Keratinocyte (primary cell): ENCODE measurements at regions not wholly inside any gene's neighbourhood (a gene's known extent, or its start where the extent isn't known, plus 50 kb on each side); places are given as distances from the start of the nearest gene placed in this dataset.

ENCODE experiments used
- DNase-seq: peaks from one replicate; pipeline ENCODE4 v3.0.0-alpha.2; 2011; ENCODE audit warnings: low read depth, missing footprints, low spot score
- FAIRE-seq: peaks from 2 replicates; lab custom pipeline; 2011; peaks lifted over from hg19 to GRCh38; lab: Jason Lieb, UNC
- H2AFZ ChIP-seq: 2 replicates; pipeline ENCODE4 v1.6.0; 2012; ENCODE audit warnings: low read length, control low read depth, inconsistent platforms; ENCODE audit not compliant: control insufficient read depth
- H3K27ac ChIP-seq: 2 replicates; pipeline ENCODE4 v1.5.1; 2011; ENCODE audit warnings: low read length; ENCODE audit not compliant: control insufficient read depth, insufficient read depth
- H3K27me3 ChIP-seq: 3 replicates; pipeline ENCODE4 v1.6.0; 2011; ENCODE audit warnings: low read length; ENCODE audit not compliant: control insufficient read depth, insufficient read depth; ENCODE audit errors: extremely low read depth
- H3K36me3 ChIP-seq, 2 experiments: 2 replicates in 1 of 2; 3 replicates in 1 of 2; pipeline ENCODE4 v1.5.1; 2011; ENCODE audit warnings: low read length in 2 of 2, mild to moderate bottlenecking in 1 of 2; ENCODE audit not compliant: control insufficient read depth in 2 of 2, insufficient read depth in 2 of 2; ENCODE audit errors: extremely low read depth in 1 of 2
- H3K4me1 ChIP-seq: 3 replicates; pipeline ENCODE4 v1.5.1; 2011; ENCODE audit warnings: low read length; ENCODE audit not compliant: control insufficient read depth, insufficient read depth; ENCODE audit errors: extremely low read depth
- H3K4me2 ChIP-seq: 3 replicates; pipeline ENCODE4 v1.6.0; 2011; ENCODE audit warnings: low read depth, low read length; ENCODE audit not compliant: control insufficient read depth, insufficient read depth; ENCODE audit errors: extremely low read depth
- H3K4me3 ChIP-seq, 3 experiments: fragments of 200-600 bp in 1 of 3; sonication (generic) in 1 of 3; 2 replicates in 2 of 3; 3 replicates in 1 of 3; pipeline ENCODE4 v1.5.1; 2011 to 2016; ENCODE audit warnings: low read length in 3 of 3, mild to moderate bottlenecking in 3 of 3, control low read depth in 2 of 3, inconsistent platforms in 1 of 3, low read depth in 1 of 3, mixed read lengths in 1 of 3, mixed run types in 1 of 3, moderate library complexity in 1 of 3; ENCODE audit not compliant: control insufficient read depth in 2 of 3, insufficient read depth in 2 of 3; ENCODE audit errors: extremely low read depth in 1 of 3
- H3K79me2 ChIP-seq: 2 replicates; pipeline ENCODE4 v1.6.0; 2012; ENCODE audit warnings: low read length; ENCODE audit not compliant: control insufficient read depth, insufficient read depth
- H3K9ac ChIP-seq: 3 replicates; pipeline ENCODE4 v1.6.0; 2011; ENCODE audit warnings: low read length; ENCODE audit not compliant: control insufficient read depth, insufficient read depth; ENCODE audit errors: extremely low read depth
- H3K9me1 ChIP-seq: 3 replicates; pipeline ENCODE4 v1.6.0; 2011; ENCODE audit warnings: low read length; ENCODE audit not compliant: control insufficient read depth, insufficient read depth; ENCODE audit errors: extremely low read depth
- H3K9me3 ChIP-seq: 2 replicates; pipeline ENCODE4 v1.5.1; 2012; ENCODE audit warnings: low read depth, low read length; ENCODE audit not compliant: control insufficient read depth
- H4K20me1 ChIP-seq: 3 replicates; pipeline ENCODE4 v1.6.0; 2011; ENCODE audit warnings: low read length; ENCODE audit not compliant: control insufficient read depth, insufficient read depth; ENCODE audit errors: extremely low read depth
- EZH2 ChIP-seq: IDR thresholded peaks from one replicate; pipeline ENCODE4 v1.6.1; 2012; ENCODE audit warnings: inconsistent platforms, mild to moderate bottlenecking, low read length, moderate library complexity
- dilution Hi-C: fragments of 300-500 bp; cut with MboI; formaldehyde crosslinking; loops from one replicate; pipeline ENCODE4 v1.7.0; 2020; ENCODE audit warnings: low sequenced_read_pairs; ENCODE audit not compliant: extremely low pct_ligation_motif_present
- TF ChIP-seq, protein P1 (sequence below), 3 experiments: IDR thresholded peaks in 1 of 3; conservative IDR thresholded peaks in 1 of 3; optimal IDR thresholded peaks in 1 of 3; 2 replicates in 2 of 3; 3 replicates in 1 of 3; pipeline versions ENCODE3 to v1.5.1; 2011; ENCODE audit warnings: low read length in 3 of 3, mild to moderate bottlenecking in 3 of 3, moderate library complexity in 2 of 3, control low read depth in 1 of 3, inconsistent platforms in 1 of 3; ENCODE audit not compliant: insufficient read depth in 2 of 3; ENCODE audit errors: extremely low read depth in 1 of 3

DNA sequence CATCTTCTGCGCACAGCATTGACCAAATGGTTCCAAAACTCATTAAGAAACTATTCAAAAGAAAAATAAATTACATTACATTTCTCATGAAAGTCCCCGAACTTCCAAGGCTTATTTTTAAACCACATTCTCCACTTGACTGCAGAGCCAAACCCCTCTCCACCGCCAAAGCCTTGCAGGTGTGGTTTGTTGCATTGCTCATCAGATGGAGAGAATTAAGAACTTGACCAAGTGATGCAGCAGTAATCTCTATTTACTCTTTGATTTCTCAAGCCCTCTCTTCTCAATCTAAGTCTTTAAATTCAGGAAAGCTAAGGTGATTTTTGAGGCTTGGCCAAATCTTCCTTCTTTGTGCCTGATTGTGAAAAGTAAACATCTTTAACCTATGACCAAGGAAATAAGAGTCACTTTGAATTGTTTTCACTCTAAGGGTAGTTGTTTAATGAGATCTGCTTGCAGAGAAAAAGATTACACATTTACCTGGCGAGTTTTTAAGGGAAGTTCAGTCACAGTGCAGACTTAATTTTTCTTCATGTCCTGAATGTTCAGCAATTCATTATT, 290.5 kb upstream of the ITGA1 start:
- H3K27me3 ChIP-seq = no peaks in the 10 kb centered on the region
- no peaks in the 10 kb centered on the region for H4K20me1 ChIP-seq
- FAIRE-seq = no peak
- H3K9ac ChIP-seq = no peak overlapping the region
- H3K4me1 ChIP-seq = no peaks in the 10 kb centered on the region
- no peaks in the 10 kb centered on the region for H3K36me3 ChIP-seq
- dilution Hi-C loops = no loop called here
- H3K4me3 ChIP-seq = no peak overlapping the region
- no peaks in the 10 kb centered on the region for H3K9me3 ChIP-seq
- no peak for TF ChIP-seq EZH2
- TF ChIP-seq, protein P1, sequence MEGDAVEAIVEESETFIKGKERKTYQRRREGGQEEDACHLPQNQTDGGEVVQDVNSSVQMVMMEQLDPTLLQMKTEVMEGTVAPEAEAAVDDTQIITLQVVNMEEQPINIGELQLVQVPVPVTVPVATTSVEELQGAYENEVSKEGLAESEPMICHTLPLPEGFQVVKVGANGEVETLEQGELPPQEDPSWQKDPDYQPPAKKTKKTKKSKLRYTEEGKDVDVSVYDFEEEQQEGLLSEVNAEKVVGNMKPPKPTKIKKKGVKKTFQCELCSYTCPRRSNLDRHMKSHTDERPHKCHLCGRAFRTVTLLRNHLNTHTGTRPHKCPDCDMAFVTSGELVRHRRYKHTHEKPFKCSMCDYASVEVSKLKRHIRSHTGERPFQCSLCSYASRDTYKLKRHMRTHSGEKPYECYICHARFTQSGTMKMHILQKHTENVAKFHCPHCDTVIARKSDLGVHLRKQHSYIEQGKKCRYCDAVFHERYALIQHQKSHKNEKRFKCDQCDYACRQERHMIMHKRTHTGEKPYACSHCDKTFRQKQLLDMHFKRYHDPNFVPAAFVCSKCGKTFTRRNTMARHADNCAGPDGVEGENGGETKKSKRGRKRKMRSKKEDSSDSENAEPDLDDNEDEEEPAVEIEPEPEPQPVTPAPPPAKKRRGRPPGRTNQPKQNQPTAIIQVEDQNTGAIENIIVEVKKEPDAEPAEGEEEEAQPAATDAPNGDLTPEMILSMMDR (optimal IDR thresholded peaks at IDR 0.05 in 1 of 3, IDR thresholded peaks at IDR 0.05 in 1 of 3, conservative IDR thresholded peaks at IDR 0.05 in 1 of 3; ENCODE audit: extremely low read depth in 1 of 3, insufficient read depth in 2 of 3, low read length in 3 of 3) = no peak
- DNase-seq = no peak
- no peak overlapping the region for H2AFZ ChIP-seq
- no peaks in the 10 kb centered on the region for H3K9me1 ChIP-seq
- H3K79me2 ChIP-seq = no peaks in the 10 kb centered on the region
- no peak overlapping the region for H3K4me2 ChIP-seq
- no peak overlapping the region for H3K27ac ChIP-seq

DNA sequence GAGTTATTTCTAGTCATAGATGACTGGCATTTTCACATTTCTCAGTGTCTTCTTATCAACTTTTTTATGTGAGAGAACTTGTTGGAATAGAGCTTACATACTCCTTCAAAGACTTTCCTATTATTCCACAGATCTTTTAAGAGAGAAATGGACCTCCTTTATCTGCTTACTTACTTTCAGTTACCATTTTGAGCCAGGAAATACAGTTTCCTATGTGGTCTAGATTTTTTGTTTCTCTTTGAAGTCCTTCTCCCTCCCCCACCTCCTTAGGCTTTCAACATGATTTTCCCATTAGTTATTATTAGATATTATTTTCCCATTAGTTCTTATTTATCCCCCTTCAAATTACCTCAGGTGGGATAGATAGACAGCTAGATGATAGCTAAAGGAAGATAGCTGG, 289.1 kb upstream of the ITGA1 start:
- no peaks in the 10 kb centered on the region for H3K79me2 ChIP-seq
- no peaks in the 10 kb centered on the region for H3K27me3 ChIP-seq
- H3K4me3 ChIP-seq = no peak overlapping the region
- no peaks in the 10 kb centered on the region for H3K9me1 ChIP-seq
- H2AFZ ChIP-seq = no peak overlapping the region
- H3K4me2 ChIP-seq = no peak overlapping the region
- no peaks in the 10 kb centered on the region for H3K36me3 ChIP-seq
- TF ChIP-seq, protein P1 (optimal IDR thresholded peaks at IDR 0.05 in 1 of 3, IDR thresholded peaks at IDR 0.05 in 1 of 3, conservative IDR thresholded peaks at IDR 0.05 in 1 of 3; ENCODE audit: extremely low read depth in 1 of 3, insufficient read depth in 2 of 3, low read length in 3 of 3) = no peak
- TF ChIP-seq EZH2 = no peak
- H3K27ac ChIP-seq = no peak overlapping the region
- DNase-seq = no peak
- no peaks in the 10 kb centered on the region for H3K9me3 ChIP-seq
- no peaks in the 10 kb centered on the region for H4K20me1 ChIP-seq
- no peaks in the 10 kb centered on the region for H3K4me1 ChIP-seq
- no peak for FAIRE-seq
- H3K9ac ChIP-seq = no peak overlapping the region
- dilution Hi-C loops = no loop called here
